GDM1 (cell line): ENCODE measurements at regions not wholly inside any gene's neighbourhood (a gene's known extent, or its start where the extent isn't known, plus 50 kb on each side); places are given as distances from the start of the nearest gene placed in this dataset.

ENCODE experiments used
- DNase-seq: peaks from one replicate; lab custom pipeline; 2025; lab: John Stamatoyannopoulos, UW

DNA sequence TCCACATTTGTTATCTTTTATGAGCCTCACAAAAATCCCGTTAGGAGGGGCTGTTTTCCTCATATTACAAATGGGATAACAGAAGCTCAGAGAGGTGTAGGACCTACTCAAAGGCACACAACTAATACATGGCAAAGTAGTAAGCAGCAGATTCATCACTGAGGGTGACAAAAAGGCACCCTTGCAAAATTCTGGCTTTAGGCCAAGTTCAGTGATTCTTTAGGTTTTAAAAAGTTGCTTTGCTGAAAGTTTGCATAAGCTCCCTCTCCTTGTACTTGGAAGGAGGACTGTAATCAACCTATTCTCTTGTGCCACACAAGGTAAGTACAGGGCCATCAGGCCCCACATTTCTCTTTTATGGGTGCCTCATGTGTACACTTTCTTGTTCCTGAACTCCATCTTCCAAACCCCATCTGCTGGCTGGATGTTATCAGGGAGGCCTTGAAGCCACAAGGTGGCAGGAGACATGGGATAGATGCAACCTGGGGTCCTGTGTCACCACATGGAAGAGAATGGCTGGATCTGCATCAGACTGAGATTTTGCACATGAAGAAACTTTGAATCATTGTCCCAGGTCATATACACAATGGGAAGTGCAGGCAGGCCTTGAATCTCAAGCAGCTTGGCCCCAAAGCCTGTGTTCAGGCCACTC is 311.6 kb downstream of the MSX2 start:
- DNase-seq: no peak

DNA sequence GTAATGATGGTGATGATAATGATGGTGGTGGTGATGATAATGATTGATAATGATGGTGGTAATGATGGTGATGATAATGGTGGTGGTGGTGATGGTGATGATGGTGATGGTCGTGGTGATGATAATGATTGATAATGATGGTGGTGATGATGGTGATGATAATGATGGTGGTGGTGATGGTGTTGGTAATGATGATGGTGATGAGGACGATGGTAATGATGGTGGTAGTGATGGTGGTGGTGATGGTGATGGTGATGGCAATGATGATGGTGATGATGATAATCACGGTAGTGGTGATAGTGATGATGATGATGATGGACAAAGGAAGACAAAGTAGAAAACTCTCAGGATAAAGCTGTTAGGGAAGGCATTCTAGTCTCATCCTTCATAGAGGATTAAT is 310.5 kb downstream of the MSX2 start:
- DNase-seq: no peak

DNA sequence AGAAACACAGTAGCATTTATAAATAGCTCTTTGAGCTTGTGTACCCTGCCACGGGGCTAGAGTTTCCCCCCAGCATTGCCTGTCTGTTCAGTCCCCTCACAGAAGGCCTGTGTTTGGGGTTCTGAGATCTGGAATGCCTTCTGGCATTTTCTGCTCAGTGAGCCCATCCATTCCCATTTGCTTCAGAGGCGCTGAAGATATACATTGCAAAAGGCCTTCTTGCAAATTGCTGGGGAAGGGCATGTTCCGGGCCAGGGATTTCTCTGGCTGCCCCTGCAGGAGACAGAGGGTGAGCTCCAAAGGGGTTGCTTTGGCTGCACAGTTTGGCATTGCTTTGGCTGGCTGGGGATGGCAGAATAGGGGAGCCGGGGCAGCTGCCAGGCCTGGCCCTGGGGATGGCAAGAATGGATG is 308.4 kb downstream of the MSX2 start:
- no peak for DNase-seq

DNA sequence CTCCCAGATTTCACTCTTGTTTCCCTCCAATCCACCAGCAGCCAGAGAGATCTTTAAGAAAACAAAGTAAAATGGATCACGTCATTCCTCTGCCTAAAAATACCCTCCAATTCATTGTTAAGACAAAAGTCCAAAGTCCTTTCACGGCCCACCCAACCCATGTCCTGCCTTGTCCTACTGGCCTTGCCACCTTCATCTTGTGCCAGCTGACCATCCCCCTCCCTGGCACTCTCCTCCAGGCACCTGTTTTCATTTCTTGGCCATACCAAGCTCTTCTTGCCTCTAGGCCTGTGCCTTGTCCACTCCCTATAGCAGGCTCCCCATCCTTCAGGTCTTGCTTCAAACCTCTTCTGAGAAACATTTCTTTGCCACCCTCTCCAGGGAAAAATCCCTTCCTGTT is 307.6 kb downstream of the MSX2 start:
- no peak for DNase-seq

DNA sequence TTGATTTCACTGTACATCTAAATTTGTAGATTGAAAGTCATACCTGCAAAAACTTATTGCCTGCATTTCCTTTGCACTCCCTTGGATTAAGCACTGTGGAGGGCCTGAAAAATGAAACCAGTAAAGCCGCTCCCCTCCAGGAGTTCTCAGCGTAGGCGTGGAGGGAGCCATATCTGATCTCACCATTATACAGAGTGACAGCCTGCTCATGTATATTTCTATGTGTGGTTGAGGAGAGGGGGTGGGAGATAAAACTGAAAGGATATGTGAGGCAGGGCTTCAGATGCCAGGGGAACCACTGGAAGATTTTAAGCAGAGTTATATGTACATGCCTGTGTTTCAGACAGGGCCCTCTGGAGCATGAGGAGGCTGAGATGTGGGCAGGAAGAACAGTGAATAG is 303.0 kb downstream of the MSX2 start:
- DNase-seq: no peak

DNA sequence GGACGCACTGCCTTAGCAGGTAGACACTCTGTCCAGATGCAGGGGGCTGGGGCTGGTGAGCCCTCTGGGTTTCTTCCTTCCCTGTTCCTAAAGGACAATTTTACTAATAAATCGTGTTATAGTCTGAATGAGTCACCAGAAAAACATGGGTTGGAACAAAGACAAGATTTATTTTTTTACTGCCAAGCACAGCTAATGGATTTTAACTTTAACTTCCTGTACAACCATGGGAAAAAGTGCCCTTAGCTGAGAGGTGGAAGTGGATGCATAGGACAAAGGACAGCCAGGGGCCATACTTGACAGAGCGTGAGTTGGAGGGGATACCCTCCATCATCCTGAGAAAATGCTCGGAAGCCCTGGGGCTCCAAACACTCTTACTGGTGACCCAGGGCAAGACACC is 300.7 kb downstream of the MSX2 start:
- DNase-seq: no peak

DNA sequence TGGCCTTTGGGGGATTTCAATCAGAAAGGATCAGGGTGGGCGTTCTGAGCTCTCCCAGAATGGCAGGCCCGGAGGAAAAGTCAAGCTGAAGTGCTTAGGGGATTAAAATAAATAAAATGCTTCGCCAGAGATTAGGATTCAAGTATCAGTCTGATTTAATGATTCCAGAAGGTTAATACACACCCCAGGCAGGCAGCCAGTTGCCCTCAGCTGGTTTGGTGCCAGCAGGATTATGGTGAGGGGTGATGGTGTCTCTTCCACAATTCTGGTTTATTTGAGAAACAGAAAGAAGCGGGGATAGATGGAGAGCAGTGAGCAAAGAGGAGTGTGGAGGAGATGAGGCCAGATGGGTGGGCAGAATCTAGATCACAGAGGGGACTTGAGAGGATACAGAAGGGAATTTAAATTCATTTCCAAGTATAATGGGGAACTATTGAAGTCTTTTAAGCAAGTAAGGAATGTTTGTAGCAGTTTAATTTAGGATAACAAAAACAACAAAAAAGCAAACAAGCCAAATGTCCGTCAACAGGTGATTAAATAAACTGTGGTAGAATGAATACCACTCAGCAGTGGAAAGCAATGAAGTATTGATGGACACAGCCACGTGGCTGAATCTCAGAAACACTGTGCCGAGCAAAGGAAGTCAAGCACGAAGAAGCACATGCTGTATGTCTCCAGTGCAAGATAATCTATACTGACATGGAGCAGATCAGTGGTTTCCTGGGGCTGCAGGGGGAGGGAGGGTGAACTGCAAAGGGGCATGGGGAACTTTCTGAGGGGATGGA is 297.7 kb downstream of the MSX2 start:
- no peak for DNase-seq

DNA sequence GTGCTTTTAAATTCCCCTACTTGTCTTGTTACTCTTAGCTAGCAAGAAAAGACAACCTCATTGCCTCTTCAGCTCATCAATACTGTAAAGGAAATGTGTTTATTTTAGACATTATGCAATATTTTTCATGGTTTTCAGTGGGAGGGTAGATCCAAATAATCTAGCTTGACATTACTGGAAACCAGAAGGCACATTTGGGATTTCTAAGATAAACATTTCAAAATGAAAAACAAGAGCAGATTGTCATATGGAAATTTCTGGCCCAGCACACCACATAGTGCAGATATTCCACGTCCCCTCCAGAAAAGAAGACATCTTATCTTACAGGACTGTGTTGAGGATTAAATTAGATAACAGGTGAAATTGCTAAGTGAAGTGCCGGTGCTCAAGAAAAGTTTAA is 296.9 kb downstream of the MSX2 start:
- no peak for DNase-seq

DNA sequence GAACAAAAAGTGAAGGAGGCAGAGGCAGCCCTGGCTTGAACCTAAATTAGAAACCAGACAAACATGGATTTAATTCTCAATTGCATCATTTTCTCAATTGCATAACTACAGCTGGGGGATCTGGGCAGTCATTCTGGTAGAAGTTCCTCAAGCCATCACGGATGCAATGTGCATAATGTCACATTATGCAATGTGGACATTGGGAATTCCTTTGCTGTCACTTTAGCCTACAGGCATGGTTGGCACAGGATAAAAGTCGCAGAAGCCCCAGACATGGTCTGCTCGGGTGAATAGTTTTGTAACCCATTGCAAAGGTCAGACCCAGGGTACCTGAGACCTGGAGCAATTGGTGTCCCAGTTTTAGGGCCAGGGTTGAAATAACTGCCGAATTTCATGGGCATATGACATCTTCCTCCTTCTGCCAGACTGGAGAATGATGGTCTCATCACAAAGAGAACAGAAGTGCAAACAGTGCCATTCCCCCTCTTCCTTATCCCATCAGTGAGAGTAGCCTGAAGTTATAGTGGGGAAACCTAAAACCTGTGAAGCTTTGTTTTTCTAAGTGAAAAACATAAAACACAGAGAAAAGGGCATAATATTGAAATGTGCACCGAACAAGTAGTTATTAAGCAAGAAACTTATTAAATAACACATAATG is 290.8 kb downstream of the MSX2 start:
- DNase-seq: no peak

DNA sequence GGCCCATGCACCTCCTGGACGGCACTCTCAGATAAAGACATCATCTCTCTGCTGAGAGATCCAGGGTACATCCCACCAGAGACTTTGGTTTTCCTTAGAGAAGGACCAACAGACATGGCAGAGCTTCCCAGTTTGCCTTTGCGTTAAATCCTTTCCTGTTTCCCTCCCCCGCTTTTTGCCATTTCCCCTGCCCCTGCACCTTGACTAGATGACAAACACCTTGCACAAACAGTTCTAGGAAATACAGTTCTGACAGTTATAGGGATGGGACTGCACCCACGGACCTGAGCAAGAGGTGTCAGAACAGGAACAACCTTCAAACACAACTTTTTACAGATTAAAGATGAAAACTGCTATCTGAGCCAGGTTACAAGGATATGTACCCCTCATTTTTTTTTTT is 288.9 kb downstream of the MSX2 start:
- no peak for DNase-seq

DNA sequence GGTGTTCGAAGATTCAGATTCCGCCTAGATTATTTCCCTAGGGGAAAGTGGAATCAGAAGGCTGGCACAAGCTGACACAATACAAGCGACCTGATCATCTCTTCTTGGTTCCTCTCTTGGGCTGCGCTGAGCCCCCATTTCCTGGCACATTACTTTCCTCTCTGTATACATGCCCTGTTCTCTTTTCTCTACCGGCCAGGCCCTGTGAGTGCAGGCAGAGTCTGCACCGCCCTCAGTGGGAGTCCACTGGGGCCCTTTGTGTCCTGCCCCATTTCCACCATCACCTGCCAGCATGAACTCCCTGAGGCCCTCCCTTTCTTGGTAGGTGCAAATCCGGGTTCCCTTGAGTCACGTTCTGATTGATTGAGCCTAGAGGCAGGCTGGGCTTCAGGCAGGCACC is 287.9 kb downstream of the MSX2 start:
- no peak for DNase-seq

DNA sequence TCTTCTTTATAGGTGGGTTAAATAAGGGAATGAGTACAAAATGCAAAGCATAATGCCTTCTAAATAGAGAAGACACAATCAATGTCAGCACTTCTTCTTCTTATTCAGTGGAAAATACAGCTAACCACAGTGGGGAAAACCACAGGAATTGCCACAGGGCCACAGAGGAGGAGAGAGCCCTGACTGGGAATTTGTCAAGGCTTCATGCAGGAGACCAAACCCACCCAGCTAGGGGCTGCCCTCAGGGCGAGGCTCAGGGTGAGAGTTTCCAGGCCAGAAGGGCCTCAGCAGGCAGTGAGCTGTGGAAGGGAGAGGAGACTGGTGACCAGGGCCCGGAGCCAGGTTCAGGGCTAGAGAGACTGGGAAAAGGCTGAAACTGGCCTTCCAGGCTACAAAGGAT is 279.1 kb downstream of the MSX2 start:
- DNase-seq: no peak

DNA sequence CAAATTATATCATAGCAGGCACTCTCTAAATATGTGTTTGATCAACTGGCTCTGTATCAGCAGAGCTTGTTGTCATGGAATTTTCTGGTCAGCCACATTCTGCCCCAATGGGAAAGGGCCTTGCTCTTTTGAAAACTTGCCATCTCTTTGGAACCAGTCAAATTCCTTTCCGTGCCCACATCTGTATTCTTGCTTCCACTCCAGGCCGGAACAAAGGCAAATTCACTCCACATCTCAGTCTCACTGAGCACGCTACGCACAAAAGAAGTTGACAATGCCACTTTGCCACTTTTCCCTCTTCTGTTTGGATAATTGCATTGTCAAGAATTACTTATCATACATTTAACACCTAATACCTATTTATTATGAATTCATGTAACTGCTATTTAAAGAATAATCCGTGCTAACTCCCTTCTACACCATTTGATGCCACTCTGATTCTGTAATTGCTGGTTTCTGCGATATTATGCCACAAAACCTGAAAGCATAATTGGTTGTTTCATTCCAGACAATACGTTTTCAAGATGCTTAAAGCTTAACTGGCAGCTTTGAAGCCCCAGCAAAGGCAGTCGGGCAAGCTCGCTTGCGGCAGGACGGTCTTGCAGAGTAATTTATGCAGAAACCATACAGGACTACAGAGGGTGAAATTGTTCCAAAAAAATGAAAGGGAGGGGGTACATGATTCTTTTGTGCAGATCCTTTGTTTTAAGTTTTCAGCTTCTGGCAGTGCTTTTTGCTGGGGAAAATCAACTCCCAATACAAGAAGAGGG is 277.7 kb downstream of the MSX2 start:
- no peak for DNase-seq

DNA sequence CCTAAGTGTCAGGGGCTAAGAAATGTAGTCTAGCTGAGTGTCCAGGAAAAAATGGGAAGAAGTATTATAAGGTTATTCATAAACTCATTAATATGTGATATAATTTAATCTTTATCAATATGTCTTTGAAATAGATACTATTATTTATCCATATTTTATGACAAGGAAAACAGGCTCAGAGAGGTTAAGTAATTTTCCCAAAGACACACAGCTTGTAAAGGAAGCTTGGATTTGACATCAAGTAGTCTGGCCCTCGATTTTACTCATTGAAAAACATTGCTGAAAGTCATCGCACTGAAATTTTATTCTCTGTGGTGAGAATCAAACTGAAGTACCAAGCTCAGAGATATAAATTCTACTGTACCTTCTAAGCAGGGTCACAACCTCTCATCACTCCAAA is 276.9 kb downstream of the MSX2 start:
- no peak for DNase-seq

DNA sequence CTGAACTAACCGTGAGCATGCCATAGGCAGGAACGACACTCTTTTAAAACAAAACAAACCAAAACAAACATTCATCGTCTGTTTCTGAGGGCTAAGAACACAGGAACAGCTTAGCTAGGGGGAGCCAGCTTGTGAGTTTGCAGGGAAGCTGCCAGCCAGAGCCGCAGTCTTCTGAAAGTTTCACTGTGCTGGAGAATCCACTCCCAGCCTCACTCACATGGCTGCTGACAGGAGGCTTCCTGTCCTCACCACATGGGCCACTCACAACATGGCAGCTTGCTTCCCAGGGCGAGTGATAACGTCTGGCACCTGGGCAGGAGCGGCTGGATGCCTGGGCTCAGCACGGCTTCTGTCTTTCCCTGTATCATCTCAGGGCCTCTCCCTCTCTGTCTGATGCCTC is 275.2 kb downstream of the MSX2 start:
- DNase-seq: no peak

DNA sequence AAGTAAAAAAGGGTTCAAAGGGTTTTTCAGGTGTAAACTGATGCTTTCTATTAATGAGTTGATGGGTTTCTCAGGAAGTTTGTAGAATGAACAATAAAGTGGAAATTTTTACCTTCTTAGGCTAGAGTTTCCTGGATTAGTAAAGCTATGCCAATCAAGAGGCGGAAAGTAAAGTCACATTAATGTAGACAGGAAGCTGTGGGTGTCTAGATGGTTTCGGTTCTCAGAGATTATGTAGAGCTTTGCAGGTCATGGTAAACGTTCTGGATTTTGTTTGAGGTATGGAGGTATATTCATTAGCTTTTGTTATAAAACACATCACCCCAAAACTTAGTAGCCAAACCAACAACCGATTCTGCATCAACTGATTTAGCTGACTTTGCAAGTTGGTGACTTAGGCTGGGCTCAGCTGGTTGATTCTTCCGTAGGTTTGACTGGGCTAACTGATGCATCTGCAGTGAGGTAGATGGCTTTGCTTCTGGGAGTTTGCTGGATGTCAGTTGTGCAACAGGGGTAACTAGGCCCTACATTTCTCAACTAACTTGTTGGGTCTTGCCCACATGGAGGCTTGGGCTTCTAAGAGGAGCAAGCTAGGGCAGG is 273.8 kb downstream of the MSX2 start:
- no peak for DNase-seq

DNA sequence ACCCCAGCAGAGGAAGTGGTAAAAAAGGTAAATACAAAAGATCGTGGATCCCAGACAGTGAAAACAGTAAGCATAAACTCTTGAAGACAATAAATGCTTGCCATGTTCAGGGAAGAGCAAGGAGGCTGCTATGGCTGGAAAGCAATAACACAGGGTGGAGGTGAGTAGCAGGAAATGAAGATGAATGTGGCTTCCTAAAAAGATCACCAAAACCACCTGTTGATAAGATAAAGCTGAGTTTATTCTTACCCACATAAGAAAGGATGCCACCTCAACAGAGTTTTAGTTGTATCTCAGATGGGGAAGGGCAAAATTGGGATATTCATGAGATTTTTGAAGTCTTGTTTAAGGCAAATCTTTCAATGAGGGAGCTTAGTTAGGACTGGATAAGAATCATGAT is 273.3 kb downstream of the MSX2 start:
- DNase-seq: no peak

DNA sequence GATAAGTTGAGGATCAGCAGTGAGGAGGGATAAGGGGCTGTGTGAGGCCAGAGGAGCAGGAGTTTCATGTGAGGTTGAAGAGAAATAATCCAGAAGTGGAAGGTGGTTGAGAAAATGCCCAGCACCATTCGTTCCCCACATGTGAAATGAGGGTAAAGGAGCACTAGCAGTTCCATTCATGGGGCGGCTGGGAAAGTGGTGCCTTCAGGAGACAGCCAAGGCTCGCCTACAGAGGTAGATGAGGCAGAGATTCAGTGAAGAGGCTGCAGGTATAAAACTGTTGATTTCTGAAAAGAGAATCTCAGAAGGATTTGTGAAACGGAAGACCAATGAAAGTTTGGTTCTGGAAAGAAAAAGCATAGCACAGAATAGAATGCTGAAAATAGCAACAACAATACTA is 272.6 kb downstream of the MSX2 start:
- no peak for DNase-seq

DNA sequence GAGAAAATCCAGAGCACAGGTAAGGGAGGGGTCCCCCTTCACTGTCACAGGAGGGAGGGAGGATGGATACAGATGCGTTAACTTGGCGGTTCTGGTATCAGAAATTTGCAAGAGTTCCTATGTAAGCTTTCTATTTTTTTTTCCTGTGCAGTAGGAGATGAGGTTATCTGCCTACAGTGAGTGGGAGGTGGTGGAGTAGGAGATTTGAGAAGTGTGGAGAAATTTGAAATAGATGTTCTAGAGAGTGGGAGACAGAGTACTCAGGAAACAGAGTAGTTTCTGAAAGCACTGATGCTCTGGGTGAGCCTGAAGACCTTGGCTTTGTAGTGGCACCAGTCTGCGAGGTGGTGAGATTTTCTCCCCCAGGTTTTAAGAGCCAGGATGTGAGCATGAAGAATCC is 271.4 kb downstream of the MSX2 start:
- no peak for DNase-seq

DNA sequence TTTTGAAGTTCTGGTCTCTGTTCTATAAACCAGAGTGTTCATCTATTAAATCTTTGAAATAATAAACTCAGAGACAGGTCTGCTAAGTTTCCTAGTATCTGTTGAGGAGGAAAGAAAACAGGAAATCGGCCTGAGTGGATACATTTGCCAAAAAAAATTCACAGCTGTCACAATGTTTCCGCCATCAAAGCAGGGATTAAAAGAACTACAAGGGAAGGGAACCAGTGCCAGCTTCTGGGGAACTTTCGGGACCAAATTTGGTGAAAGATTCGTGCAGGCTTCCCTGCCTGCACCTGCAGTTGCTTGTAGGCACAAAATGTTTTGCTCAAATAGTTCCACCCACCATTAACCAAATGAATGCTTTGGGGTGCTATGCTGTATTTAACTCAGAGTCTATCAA is 267.5 kb downstream of the MSX2 start:
- DNase-seq: no peak

DNA sequence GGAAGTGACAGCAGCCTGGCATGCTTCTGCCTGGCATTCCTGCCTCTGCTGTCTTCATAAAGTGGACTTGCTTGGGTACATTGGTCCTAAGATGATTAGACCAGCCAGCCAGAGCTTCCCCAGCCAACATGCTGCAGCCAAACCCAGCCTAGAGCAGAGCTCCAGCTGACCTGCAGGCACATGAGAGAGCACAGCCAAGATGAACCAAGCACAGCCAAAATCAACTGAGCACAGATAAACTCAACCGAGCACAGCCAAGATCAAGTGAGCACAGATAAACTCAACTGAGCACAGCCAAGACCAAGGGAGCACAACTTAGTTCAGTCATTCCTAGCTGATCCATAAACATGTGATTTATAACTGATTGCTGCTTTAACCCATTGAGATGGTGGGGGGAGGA is 266.5 kb downstream of the MSX2 start:
- no peak for DNase-seq

DNA sequence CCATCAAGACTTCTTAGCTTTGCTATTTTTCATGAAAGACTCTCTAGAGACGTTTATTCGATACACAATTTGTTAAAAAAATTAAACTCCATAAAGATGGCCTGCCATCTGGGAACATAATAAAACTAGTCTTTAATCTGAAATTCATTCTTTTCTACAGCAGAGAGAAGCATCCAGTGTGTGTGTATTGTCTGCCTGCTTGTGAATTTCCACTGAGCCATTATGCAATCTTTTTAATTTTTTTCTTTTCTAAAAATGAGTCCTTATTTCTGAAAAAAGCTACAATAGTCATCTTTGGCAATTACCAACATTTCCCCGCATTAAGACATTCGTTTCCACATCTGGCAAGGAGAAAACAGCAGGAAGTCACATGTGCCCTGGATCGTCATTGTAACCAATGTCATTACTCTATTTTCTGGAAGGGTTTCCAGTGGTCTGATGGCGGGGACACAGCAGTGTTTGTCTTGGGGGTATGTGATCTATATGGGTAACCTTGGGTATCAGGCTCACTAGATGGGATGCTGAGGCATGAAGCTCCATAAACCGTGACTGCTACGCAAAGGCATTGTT is 263.1 kb downstream of the MSX2 start:
- no peak for DNase-seq
